Upper lobe of left lung (tissue), 4 donors: ENCODE measurements at regions not wholly inside any gene's neighbourhood (a gene's known extent, or its start where the extent isn't known, plus 50 kb on each side); places are given as distances from the start of the nearest gene placed in this dataset.

ENCODE experiments used
- EP300 ChIP-seq, 4 donors: sonication (generic); formaldehyde crosslinking; IDR thresholded peaks; one replicate each; pipeline ENCODE4 v1.5.1; 2017; ENCODE audit warnings: antibody characterized with exemption in 4 of 4, control low read depth in 2 of 4
- POLR2A ChIP-seq, 4 donors: fragments of 450-650 bp; IDR thresholded peaks; one replicate each; pipeline ENCODE4 v1.5.1; 2016 to 2017; ENCODE audit warnings: antibody characterized with exemption in 4 of 4, mild to moderate bottlenecking in 2 of 4
- POLR2AphosphoS5 ChIP-seq, 2 donors: sonication (generic); formaldehyde crosslinking; IDR thresholded peaks; one replicate each; pipeline ENCODE4 v1.5.1; 2017; ENCODE audit warnings: antibody characterized with exemption in 2 of 2
- TF ChIP-seq, protein P1 (sequence below), 6 experiments: fragments of 450-650 bp in 4 of 6; fragments of 200-600 bp in 2 of 6; sonication (generic) in 2 of 6; IDR thresholded peaks; one replicate each; pipeline ENCODE4 v1.5.1; 2016 to 2019; ENCODE audit warnings: antibody characterized with exemption in 6 of 6

DNA sequence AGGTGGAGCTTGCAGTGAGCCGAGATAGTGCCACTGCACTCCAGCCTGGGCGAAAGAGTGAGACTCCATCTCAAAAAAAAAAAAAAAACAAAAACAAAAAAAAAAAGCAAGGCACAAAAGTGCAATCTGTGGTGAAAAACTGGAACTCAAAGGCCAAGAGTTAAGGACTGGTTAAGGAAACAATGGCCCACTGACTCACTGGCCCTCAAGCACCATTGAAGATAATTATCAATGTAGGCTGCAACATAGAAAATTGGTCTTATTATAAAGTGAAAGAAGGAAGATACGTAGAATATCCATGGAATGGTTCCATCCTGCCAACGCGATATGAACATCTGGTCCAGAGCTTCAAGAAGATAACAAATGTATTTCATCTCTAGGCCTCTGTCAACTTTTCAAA, 444.2 kb downstream of the SOX9 start:
- TF ChIP-seq POLR2AphosphoS5 (IDR thresholded peaks at IDR 0.05) (no peak), POLR2A (IDR thresholded peaks at IDR 0.05) (no peak), EP300 (IDR thresholded peaks at IDR 0.05) (no peak)
- TF ChIP-seq, protein P1, sequence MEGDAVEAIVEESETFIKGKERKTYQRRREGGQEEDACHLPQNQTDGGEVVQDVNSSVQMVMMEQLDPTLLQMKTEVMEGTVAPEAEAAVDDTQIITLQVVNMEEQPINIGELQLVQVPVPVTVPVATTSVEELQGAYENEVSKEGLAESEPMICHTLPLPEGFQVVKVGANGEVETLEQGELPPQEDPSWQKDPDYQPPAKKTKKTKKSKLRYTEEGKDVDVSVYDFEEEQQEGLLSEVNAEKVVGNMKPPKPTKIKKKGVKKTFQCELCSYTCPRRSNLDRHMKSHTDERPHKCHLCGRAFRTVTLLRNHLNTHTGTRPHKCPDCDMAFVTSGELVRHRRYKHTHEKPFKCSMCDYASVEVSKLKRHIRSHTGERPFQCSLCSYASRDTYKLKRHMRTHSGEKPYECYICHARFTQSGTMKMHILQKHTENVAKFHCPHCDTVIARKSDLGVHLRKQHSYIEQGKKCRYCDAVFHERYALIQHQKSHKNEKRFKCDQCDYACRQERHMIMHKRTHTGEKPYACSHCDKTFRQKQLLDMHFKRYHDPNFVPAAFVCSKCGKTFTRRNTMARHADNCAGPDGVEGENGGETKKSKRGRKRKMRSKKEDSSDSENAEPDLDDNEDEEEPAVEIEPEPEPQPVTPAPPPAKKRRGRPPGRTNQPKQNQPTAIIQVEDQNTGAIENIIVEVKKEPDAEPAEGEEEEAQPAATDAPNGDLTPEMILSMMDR (IDR thresholded peaks at IDR 0.05), result no peak
